NCI-H2227 (cell line): ENCODE measurements at regions not wholly inside any gene's neighbourhood (a gene's known extent, or its start where the extent isn't known, plus 50 kb on each side); places are given as distances from the start of the nearest gene placed in this dataset.
A peak's percentile ranks its signal among the peaks of the same experiment; 100 is the strongest.

Experiments used
- DNase-seq: peaks from one replicate; lab custom pipeline; 2025; ENCODE audit not compliant: unreplicated experiment; lab: John Stamatoyannopoulos, UW

DNA sequence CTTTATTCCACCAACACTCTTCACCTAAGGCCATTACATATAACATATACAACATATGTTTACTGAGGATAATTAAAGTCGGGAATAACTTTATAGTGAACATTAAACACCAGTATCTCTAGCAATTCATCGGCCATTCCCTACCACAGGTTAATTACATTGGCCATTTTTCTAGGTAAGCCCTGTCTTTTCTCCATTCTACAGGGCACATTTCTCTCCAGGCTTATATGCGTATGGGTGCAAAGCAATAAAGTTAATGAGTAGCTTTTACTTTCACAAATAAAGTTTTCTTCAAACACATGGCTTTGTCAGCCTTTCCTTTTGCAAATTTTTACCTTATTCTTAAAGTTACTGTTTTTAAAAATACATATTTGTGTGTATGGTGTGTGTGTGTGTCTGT lies 111.9 kb upstream of the IQCM start:
- no peak for DNase-seq

DNA sequence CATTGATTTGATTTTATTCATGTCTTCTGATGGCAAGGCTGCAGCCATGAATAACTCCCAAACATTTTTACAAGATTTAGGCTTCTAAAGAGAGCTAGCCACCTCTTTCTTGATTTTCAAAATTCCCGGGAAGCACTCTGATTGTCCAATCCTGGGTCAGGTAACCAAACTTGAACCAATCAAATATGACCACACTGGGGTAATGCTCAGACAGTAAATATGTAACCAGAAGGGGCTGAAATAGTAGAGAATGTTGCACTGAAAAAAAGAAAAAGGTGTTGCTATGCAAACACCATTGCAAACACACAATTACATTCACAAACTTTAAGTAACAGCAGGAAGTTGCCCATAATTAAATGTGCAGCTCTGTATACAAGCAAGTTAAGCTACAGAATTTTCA lies 112.9 kb upstream of the IQCM start:
- no peak for DNase-seq

DNA sequence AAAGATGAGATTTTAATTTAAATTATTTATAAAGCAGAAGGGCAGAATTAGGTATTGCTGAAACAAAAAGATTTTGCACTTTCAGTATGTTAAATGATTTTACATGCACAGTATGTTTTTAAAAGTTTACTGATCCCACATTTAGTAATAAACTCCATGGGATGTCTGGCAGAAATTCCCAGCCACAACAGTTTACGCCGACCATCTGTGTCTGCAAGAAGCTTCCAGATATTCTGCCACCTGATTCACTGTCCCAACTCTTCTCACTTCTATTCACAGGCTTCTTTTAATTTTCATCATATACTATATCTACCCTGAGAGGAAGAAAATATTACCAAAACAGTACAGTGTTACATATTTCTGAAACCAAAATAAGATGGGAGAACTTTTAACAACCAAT lies 115.8 kb upstream of the IQCM start:
- no peak for DNase-seq

DNA sequence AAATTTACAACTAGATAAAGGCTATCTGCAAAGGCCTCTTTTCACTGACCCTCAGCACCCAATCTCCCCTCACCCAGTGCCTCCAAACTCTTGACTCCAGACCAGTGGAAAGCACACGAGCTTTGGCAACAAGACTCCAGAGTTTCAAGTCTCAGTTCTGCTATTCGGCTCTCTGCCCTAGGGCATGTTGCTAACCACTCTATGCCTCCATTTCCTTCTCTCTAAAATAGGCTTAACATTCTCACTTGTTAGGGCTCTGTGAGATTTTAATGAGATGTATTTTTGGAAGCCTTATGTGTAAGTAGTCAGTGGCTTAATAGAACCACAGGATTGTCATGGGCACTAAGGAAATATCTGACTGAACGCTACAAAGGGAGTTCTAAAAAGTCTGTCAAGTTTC lies 116.5 kb upstream of the IQCM start:
- no peak for DNase-seq

GRCh38 chr4:149933120-149933519 lies 117.5 kb upstream of the IQCM start:
- DNase-seq: no peak

GRCh38 chr4:149933883-149934282 lies 118.2 kb upstream of the IQCM start:
- DNase-seq: no peak

DNA sequence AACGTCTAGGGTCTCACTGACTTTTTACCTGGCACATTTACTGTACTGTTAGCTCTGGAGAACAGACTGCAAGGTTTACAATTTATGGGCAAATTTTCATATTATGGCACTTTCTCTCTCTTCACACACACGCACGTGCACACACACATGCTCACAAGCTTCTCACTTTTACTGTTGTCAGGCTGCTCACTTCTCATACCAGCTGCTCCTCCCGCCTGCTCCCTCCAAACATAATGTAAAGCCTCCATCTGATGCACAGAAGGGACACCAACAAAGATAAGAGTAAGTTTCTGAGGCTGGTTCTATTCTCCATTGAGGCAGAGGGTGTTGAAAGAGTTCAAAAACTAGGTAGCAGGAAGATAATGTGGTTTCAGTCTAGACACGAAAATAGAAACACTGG lies 128.9 kb upstream of the DCLK2 start:
- no peak for DNase-seq

DNA sequence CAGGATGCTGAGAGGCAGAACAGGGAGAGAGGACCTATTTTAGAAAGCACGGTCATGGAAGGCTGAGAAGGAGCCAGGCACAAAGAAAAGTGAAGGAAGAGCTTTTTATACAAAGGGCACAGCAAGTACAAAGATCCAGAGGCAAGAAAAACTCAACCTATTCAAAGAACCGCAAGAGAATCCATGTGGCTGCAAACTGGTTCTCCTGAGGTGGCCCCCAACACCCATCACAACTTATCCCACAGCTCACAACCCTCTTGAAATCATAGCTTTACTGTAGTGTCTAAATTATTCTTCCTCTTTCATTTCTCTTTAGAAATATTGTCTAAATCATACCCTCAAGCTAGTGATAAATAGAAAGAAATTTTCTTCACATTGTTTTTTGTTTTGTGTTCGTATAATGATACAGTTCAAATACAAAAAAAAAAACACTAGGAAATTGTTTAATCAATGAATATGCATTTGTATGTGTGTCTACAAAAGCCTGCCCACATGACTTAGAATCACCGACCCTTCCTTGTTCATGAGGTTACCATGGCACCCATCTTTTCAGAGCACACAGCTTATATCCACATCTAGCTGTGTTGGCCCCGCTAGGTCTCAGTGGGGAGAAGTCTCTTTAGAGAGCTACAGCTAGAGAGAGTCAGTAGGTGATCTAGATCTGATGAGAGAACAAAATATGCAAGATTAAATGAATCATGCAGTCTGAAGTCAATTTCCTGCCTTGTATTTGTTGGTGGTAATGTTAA lies 126.9 kb upstream of the DCLK2 start:
- DNase-seq: no peak

DNA sequence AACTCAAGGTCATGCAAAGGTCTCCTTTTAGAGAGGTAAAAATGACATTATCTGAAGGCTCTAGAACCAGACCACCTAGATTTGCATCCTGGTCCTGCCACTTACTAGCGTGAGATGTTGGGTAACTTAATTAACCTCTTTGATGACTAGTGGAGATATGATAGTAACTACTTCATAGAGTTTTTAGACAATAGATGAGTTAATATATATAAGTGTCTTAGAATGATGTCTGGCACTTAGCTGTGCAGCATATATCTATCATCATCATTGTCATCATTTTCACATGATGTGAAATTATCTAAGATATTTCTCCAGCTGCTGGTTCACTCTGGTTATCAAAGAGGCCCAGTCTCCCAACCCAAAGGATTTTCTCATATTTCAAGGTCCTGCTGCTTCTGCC lies 126.1 kb upstream of the DCLK2 start:
- DNase-seq: no peak

DNA sequence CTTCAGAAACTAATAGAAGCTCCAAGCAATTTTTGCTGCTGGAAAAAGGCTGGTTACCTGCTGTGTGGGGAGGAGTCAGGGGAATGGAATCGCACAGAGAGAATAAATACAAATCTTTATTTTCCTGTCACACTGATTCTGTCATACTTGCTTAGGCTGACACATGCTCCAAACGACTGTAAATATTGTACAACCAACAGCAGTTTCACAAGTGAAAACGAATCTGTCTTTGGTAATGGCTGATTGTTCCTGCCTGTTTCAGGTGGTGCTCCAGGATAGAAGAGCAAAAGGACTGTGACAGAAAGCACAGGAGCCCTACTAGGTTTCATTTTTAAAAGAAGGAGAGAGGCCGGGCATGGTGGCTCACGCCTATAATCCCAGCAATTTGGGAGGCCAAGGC lies 125.5 kb upstream of the DCLK2 start:
- no peak for DNase-seq

DNA sequence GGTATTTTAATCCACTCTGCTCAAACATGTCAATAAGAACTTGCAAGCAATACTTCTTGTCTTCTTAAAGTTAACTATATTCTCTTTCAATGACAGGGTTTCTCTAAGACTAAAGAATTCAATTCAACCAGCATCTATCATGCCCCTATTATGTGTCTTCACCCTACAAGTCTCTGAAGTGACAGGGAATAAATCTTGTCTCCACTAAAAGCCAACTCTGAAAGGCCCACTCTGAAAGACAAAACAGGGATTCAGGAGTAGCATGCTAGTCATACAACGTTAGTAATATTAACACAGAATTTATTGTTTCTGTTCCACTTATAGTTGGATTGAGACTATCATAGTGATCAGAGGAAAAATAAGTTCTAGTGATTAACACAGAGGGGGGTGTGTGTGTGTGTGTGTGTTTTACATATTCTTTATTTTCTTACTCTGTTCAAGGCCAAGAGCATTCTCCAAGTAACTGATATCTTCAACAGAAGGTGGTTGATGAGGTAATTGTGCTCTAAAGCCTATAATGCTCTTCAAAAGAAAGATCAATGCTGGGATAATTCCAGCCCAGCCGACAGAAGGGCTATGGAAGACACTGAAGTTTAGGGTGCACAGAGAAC lies 122.4 kb upstream of the DCLK2 start:
- DNase-seq: no peak

DNA sequence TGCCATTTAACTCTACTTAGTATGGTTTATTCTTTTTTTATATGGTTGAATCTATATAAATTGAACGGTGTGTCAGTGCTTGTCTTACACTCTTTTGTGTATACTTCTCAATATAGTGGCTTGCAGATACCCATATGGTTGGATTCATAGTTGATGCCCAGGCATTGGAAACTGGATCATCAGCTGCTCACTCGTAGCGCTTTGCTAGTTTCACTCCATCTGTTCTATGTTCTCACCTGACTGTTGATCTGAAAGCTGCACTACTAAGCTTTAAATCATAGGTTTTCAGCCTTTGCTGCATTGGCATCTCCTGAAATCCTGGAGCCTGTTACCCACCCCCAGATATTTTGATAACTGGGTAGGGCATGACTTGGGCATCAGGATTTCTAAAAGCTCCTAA lies 121.6 kb upstream of the DCLK2 start:
- no peak for DNase-seq

GRCh38 chr4:149961876-149962597 lies 116.2 kb upstream of the DCLK2 start:
- DNase-seq: no peak

- DNase-seq: no peak
Measured at GRCh38 chr4:149964001-149964796, 114.0 kb upstream of the DCLK2 start.

DNA sequence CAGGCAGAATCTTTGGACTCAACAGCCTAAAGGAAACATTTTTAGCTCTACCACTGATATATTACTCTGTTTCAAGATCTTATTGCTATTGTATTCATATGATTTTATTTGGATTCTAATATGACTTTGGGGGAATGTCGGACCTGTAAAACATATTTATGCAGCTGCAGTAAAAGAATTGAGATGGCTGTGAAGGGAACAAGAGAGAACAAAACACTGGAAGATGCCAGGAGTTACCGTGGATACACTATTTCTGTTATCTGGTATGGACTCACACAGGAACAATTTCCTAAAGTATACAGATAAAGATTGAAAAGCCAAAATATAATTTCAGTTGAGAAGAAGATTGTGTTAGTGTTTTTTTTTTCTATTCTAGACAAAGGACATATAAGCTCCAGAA lies 113.0 kb upstream of the DCLK2 start:
- no peak for DNase-seq

DNA sequence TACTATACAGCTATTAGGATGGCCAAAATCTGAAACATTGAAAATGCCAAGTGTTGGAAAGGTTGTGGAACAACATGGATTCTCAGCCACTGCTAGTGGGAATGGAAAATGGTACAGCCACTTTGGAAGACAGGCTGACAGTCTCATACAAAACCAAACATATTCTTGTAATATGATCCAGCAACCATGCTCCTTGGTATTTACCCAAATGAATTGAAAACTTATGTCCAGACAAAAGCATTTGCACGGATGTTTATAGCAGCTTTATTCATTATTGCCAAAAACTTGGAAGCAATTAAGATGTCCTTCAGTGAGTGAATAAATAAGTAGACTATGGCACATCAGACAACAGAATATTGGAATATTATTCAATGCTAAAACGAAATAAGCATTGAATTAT lies 105.8 kb upstream of the DCLK2 start:
- DNase-seq: no peak

GRCh38 chr4:149973181-149973580 lies 105.1 kb upstream of the DCLK2 start:
- DNase-seq: no peak

GRCh38 chr4:149975172-149975571 lies 103.1 kb upstream of the DCLK2 start:
- no peak for DNase-seq

GRCh38 chr4:149980121-149980682 lies 98.0 kb upstream of the DCLK2 start:
- no peak for DNase-seq

GRCh38 chr4:149980941-149981340 lies 97.3 kb upstream of the DCLK2 start:
- DNase-seq: peak; percentile 52

DNA sequence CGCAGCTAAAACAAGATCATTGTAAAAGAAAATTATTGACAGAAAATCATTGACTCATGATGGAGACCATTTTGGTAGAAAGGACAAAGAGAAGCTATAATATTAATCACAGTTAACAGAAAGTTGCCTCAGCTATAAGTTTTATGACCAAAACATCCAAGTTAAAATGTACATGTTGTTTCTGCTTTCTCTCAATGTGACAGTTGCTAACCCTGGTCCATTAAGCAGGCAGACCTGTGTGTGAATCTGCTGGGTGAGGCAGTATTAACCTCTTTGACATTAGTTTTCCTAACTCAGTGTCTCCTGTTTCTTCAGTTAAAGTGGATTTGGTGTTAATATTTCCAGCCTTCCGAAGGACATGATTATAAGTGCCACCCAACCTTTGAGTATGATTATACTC lies 94.8 kb upstream of the DCLK2 start:
- no peak for DNase-seq
